GM12873 (cell line): ENCODE measurements at regions not wholly inside any gene's neighbourhood (a gene's known extent, or its start where the extent isn't known, plus 50 kb on each side); places are given as distances from the start of the nearest gene placed in this dataset.

Experiments
- TF ChIP-seq, protein P1 (sequence below): IDR thresholded peaks from 2 replicates; pipeline ENCODE4 v1.5.1; 2012; ENCODE audit warnings: low read depth, mild to moderate bottlenecking, moderate library complexity, low read length, control low read depth; ENCODE audit not compliant: insufficient read depth; ENCODE audit errors: missing control alignments

DNA sequence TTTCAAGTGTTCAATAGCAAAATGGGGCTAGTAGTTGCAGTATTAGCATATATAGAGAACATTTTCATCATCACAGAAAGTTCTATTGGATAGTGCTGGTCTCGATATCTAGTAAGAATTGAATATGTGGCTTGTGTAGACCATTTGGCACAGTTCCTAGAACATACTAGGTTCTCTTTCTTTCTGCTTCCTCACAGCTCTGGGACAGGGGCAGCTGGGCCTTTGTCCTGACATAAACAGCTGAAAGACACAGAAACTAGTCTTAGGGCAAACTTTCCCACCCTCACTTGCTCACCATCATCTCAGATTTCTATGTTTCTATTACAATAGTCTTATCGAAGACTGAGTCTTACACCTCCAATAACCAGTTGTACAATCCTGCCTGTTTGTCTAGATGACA is 63.7 kb upstream of the DLG1 start:
- TF ChIP-seq, protein P1, sequence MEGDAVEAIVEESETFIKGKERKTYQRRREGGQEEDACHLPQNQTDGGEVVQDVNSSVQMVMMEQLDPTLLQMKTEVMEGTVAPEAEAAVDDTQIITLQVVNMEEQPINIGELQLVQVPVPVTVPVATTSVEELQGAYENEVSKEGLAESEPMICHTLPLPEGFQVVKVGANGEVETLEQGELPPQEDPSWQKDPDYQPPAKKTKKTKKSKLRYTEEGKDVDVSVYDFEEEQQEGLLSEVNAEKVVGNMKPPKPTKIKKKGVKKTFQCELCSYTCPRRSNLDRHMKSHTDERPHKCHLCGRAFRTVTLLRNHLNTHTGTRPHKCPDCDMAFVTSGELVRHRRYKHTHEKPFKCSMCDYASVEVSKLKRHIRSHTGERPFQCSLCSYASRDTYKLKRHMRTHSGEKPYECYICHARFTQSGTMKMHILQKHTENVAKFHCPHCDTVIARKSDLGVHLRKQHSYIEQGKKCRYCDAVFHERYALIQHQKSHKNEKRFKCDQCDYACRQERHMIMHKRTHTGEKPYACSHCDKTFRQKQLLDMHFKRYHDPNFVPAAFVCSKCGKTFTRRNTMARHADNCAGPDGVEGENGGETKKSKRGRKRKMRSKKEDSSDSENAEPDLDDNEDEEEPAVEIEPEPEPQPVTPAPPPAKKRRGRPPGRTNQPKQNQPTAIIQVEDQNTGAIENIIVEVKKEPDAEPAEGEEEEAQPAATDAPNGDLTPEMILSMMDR = no peak

DNA sequence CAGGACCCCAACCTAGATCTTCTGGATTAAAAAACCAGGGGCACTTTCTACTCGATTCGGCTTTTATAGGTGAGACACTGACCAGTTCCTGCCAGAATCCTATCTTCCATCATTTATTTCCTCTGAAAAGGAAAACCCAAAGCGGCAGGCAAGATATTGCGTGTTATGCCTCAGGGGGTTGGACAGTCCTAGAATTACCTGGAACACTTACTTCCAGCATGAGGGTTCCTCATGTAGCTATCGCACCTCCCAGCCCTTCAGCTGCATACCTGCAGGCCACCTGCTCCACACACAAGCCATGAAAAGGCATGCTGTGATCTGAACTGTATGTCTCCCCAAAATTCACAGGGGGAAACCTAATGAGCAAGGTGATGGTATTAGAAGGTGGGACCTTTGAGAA is 58.3 kb upstream of the DLG1 start:
- TF ChIP-seq, protein P1 = no peak

DNA sequence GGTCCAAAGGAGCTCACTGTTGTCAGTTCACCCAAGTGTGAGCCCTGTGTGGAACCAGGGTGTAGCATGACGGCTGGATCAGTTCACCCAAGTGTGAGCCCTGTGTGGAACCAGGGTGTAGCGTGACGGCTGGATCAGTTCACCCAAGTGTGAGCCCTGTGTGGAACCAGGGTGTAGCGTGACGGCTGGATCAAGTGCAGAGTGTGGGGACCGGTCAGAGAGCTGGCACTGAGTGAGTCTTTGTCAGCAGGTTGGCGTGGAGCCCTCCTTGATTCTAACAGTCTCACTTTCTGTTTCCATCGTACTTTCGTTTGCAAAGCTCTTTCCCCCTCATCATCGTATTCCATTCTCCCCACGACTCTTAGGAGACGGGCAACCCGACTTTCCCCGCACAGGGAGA is 57.9 kb upstream of the DLG1 start:
- TF ChIP-seq, protein P1 = no peak

DNA sequence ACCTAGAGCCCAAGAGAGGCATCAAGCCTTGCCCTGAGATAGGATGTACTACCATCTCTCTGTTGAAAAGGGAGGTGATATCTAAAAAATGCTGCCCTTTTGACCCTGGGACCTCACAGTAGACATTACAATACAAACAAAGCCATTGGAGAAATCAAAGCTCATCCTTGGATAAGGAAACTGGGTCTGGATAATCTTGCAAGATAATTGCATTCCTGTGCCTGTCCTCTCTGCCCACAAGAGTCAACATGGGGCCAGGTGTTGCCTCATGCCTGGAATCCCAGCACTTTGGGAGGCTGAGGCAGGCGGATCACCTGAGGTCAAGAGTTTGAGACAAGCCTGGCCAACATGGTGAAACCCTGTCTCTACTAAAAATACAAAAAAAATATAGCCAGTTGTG is 57.3 kb upstream of the DLG1 start:
- TF ChIP-seq, protein P1 = no peak

DNA sequence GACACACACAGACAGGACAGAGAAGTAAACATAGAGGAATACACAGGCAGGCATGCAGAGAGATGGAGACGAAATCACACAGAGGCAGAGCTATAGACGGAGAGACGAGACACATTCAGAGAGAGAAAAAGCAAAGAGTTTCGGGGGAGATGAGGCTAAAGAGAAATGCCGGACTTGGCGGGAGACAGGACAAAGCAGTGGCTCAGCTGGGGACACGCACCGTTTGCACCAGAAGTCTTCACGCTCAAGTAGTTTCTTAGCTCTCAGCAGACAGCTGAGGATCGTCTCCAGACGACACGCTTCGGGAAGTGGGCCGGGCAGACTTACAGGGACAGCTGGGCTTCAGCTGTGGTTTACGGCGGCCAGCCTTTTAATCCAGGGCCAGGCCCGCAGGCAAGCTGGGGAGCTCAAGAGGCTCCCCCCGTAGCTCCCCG is 56.2 kb upstream of the DLG1 start:
- TF ChIP-seq, protein P1 = no peak

DNA sequence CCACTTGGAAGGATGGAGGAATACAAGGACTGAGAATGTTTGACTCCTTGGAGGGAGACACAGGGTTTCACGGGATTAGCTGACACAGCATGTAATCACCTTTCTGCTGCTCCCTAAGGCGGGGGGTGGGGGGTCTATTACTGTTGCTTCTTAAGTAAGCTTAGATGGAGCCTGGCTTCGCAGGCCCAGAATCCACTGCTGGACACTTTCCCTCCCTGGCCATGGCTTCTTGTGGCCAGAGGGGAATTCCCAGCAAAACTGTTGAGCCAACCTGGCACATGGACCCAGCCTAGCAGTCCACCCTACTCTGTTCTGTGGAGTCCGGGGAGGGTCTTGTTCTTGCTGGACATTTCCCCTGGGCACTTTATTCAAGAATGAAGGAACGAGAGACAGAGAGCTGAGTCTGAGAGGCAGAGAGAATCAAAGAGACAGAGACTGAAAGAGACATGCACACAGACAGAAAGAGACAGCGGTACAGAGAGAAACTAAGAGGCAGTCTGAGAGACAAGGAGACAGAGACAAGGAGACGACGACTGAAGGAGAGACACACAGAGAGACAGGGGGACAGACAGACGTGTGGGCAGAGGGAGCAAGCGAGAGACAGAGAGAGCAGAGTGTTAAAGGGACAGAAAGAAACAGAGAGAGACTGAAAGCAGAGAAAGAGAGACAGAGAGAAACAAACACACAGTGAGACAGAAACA is 55.6 kb upstream of the DLG1 start:
- TF ChIP-seq, protein P1 = no peak

DNA sequence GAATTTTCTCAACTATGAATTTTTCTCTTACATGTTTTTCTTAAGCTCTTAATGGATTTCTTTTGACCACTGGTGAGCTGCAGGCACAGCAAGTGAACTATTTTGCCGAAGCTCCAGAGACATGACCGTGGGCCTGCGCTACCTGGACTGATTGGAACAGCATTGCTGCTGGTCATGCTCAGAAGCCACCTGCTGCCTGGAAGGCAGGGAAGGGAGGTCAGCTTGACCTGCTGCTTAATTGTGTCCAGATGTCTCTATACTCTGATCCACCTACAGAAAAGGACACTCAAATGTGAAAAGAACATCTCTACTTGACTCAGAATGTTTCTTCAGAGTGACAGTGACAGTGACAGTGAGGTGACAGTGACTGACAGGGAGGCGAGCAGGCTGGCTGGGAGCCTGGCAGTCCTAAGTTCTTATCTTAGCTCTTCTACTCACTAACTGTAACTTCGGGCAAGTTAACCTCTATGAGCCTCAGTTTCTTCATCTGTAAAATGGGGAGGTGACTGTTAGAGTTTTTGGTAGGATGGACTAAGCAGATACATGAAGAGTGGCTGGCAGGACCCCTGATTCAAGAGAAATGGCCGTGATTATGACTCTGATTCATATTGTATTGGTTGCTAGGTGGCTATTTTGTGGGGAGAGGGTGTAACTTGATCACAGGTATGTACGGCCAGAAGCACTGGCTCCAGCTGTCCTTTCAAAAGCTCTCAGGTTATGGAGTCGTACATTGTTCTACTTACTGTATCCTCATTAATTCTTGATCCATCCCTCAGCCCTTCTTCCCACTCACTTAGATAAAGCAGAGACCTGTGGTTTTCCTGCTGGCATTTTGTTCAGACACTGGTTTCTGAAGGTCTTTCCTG is 54.8 kb upstream of the DLG1 start:
- TF ChIP-seq, protein P1 = no peak
